HCT116 (cell line): ENCODE measurements at regions not wholly inside any gene's neighbourhood (a gene's known extent, or its start where the extent isn't known, plus 50 kb on each side); places are given as distances from the start of the nearest gene placed in this dataset.

Experiments
- ATAC-seq: fragments of 200-7000 bp; cut with Tn5 transposase; 2 replicates; pipeline ENCODE4 v1.9.1; 2020; ENCODE audit warnings: mild to moderate bottlenecking, moderate library complexity
- BruUV-seq: library from RNA; stranded (reverse); fragments of 400-500 nt; replicated peaks from 2 replicates; lab custom pipeline; 2021; lab: Mats Ljungman, UMichigan
- CTCF ChIA-PET: fragments of 300-600 bp; sonication (Branson Sonifier 250); formaldehyde crosslinking; loops from one replicate; lab custom pipeline; 2021; ENCODE audit warnings: antibody characterized with exemption; lab: Charles Lee
- POLR2A ChIA-PET: fragments of 300-600, 350-600 bp; sonication (Branson Sonifier 250); formaldehyde crosslinking; loops from one replicate; lab custom pipeline; 2021; ENCODE audit warnings: antibody characterized with exemption; lab: Charles Lee
- RAD21 ChIA-PET, 2 experiments: fragments of 300-600 bp; sonication (Branson Sonifier 250); formaldehyde crosslinking; loops; one replicate each; lab custom pipeline; 2023; ENCODE audit warnings: low total read pairs in 2 of 2; ENCODE audit not compliant: uncharacterized antibody in 2 of 2, unreplicated experiment in 2 of 2, low non-redundant PET in 1 of 2; lab: Charles Lee
- DNase-seq: peaks from one replicate; pipeline ENCODE4 v3.0.0-alpha.2; 2010; ENCODE audit warnings: low read depth, low spot score
- H2AFZ ChIP-seq: fragments of 200-600 bp; shearing (Covaris generic), sonication (generic); 2 replicates; pipeline ENCODE4 v1.6.1; 2017; ENCODE audit warnings: low read depth, mixed run types, mixed read lengths, antibody characterized with exemption, low read length; ENCODE audit not compliant: poor library complexity, severe bottlenecking
- H3K27ac ChIP-seq: 2 replicates; pipeline ENCODE4 v1.5.1; 2012; ENCODE audit warnings: low read depth, low read length
- H3K27me3 ChIP-seq: fragments of 200-600 bp; sonication (generic); 2 replicates; pipeline ENCODE4 v1.6.1; 2016; ENCODE audit warnings: mixed run types, low read length, mixed read lengths; ENCODE audit not compliant: insufficient read depth
- H3K36me3 ChIP-seq, 2 experiments: fragments of 200-500 bp in 1 of 2; fragments of 200-600 bp in 1 of 2; sonication (Bioruptor generic) in 1 of 2; sonication (generic) in 1 of 2; 2 replicates each; pipeline versions ENCODE4 v1.5.1 to v1.6.1; 2014 to 2016; ENCODE audit warnings: low read length in 2 of 2, inconsistent platforms in 1 of 2, mixed read lengths in 1 of 2, mixed run types in 1 of 2; ENCODE audit not compliant: insufficient read depth in 2 of 2, control insufficient read depth in 1 of 2
- H3K4me1 ChIP-seq, 2 experiments: fragments of 200-600 bp in 1 of 2; sonication (generic) in 1 of 2; 2 replicates each; pipeline versions ENCODE4 v1.5.1 to v1.6.1; 2012 to 2017; ENCODE audit warnings: low read length in 2 of 2, inconsistent platforms in 1 of 2, mild to moderate bottlenecking in 1 of 2, mixed read lengths in 1 of 2, mixed run types in 1 of 2, moderate library complexity in 1 of 2; ENCODE audit not compliant: insufficient read depth in 2 of 2, control insufficient read depth in 1 of 2
- H3K4me2 ChIP-seq: fragments of 200-600 bp; sonication (generic); 2 replicates; pipeline ENCODE4 v1.6.1; 2017; ENCODE audit warnings: mixed run types, low read length, mixed read lengths
- H3K4me3 ChIP-seq, 2 experiments: fragments of 200-600 bp in 1 of 2; sonication (generic) in 1 of 2; replicated peaks in 1 of 2; 2 replicates each; pipeline ENCODE4 v1.5.1; 2011 to 2016; ENCODE audit warnings: low read length in 2 of 2, control low read depth in 1 of 2, low read depth in 1 of 2, mild to moderate bottlenecking in 1 of 2, mixed read lengths in 1 of 2, mixed run types in 1 of 2
- H3K79me2 ChIP-seq: fragments of 200-600 bp; sonication (generic); 2 replicates; pipeline ENCODE4 v1.6.1; 2017; ENCODE audit warnings: mild to moderate bottlenecking, mixed run types, low read length, moderate library complexity, mixed read lengths; ENCODE audit not compliant: insufficient read depth
- H3K9ac ChIP-seq: fragments of 200-600 bp; sonication (generic); 2 replicates; pipeline ENCODE4 v1.6.1; 2016; ENCODE audit warnings: low read length, mixed read lengths
- H3K9me2 ChIP-seq: fragments of 200-600 bp; sonication (generic), shearing (Covaris generic); 2 replicates; pipeline ENCODE4 v1.6.1; 2017; ENCODE audit warnings: mixed run types, mild to moderate bottlenecking, moderate library complexity; ENCODE audit not compliant: insufficient read depth
- H3K9me3 ChIP-seq, 2 experiments: fragments of 200-500 bp in 1 of 2; fragments of 200-600 bp in 1 of 2; sonication (Bioruptor generic) in 1 of 2; sonication (generic) in 1 of 2; 2 replicates each; pipeline ENCODE4 v1.6.1; 2014 to 2017; ENCODE audit warnings: low read length in 2 of 2, mixed read lengths in 2 of 2, inconsistent platforms in 1 of 2, low read depth in 1 of 2, mild to moderate bottlenecking in 1 of 2, mixed run types in 1 of 2, moderate library complexity in 1 of 2; ENCODE audit not compliant: control insufficient read depth in 1 of 2, insufficient read depth in 1 of 2
- H4K20me1 ChIP-seq: fragments of 200-600 bp; sonication (generic), shearing (Covaris generic); 2 replicates; pipeline ENCODE4 v1.6.1; 2017; ENCODE audit warnings: mixed run types, mild to moderate bottlenecking, moderate library complexity; ENCODE audit not compliant: insufficient read depth
- CEBPB ChIP-seq: IDR thresholded peaks from 2 replicates; pipeline ENCODE4 v1.6.1; 2012; ENCODE audit warnings: low read depth
- CTCF ChIP-seq, 3 experiments: fragments of 200-600 bp in 1 of 3; sonication (generic) in 1 of 3; IDR thresholded peaks in 2 of 3; conservative IDR thresholded peaks in 1 of 3; 2 replicates each; pipeline ENCODE4 v1.5.1; 2012 to 2017; ENCODE audit warnings: low read depth in 2 of 3, low read length in 2 of 3, antibody characterized with exemption in 1 of 3, borderline replicate concordance in 1 of 3, control low read depth in 1 of 3, mild to moderate bottlenecking in 1 of 3, mixed read lengths in 1 of 3, mixed run types in 1 of 3, moderate library complexity in 1 of 3; ENCODE audit not compliant: insufficient read depth in 1 of 3
- ELF1 ChIP-seq: IDR thresholded peaks from 2 replicates; pipeline ENCODE4 v1.6.1; 2012; ENCODE audit warnings: low read depth, borderline replicate concordance
- EZH2 ChIP-seq: fragments of 200-600 bp; sonication (generic); IDR thresholded peaks from 2 replicates; pipeline ENCODE4 v1.6.1; 2017; ENCODE audit warnings: antibody characterized with exemption, mixed run types
- EZH2phosphoT487 ChIP-seq: fragments of 200-600 bp; IDR thresholded peaks from 2 replicates; pipeline ENCODE4 v1.6.1; 2018; ENCODE audit warnings: antibody characterized with exemption, borderline replicate concordance
- FOSL1 ChIP-seq: IDR thresholded peaks from 2 replicates; pipeline ENCODE4 v1.6.1; 2012; ENCODE audit warnings: low read depth
- REST ChIP-seq: IDR thresholded peaks from 2 replicates; pipeline ENCODE4 v1.6.1; 2012; ENCODE audit warnings: low read depth
- SIN3A ChIP-seq: IDR thresholded peaks from 2 replicates; pipeline ENCODE4 v1.6.1; 2012; ENCODE audit warnings: low read depth
- ZNF274 ChIP-seq: fragments of 200-500 bp; sonication (Bioruptor generic); IDR thresholded peaks from 2 replicates; pipeline ENCODE4 v1.6.1; 2014; ENCODE audit warnings: mild to moderate bottlenecking, low read depth, low read length, inconsistent platforms
- intact Hi-C: fragments of 100-400 bp; cut with micrococcal nuclease; formaldehyde crosslinking; loops from 2 replicates; pipeline ENCODE4 v1.10.0; 2022

GRCh38 chr21:32136546-32136945 is 142.3 kb downstream of the MIS18A start:
- ATAC-seq: no peak
- no peak for DNase-seq
- no peak overlapping the region for H3K4me2 ChIP-seq
- no peak overlapping the region for H3K4me3 ChIP-seq
- TF ChIP-seq EZH2 (no peak), ELF1 (no peak), CEBPB (no peak), ZNF274 (no peak), SIN3A (no peak), FOSL1 (no peak), EZH2phosphoT487 (no peak), CTCF (IDR thresholded peaks at IDR 0.05 in 2 of 3, conservative IDR thresholded peaks at IDR 0.05 in 1 of 3; ENCODE audit: borderline replicate concordance in 1 of 3, insufficient read depth in 1 of 3, low read depth in 2 of 3, low read length in 2 of 3) (no peak), REST (no peak)
- CTCF ChIA-PET: no interaction called here
- H3K79me2 ChIP-seq: no peaks in the 10 kb centered on the region
- no peak overlapping the region for H3K27ac ChIP-seq
- H3K36me3 ChIP-seq: no peaks in the 10 kb centered on the region
- peaks cover 18% of the 10 kb centered on the region; the same call in 1 of the 2 replicates for H3K27me3 ChIP-seq
- H2AFZ ChIP-seq: no peak overlapping the region
- intact Hi-C loops: no loop called here
- no peaks in the 10 kb centered on the region for H3K9me3 ChIP-seq
- H3K9ac ChIP-seq: no peak overlapping the region
- no peaks in the 10 kb centered on the region for H3K9me2 ChIP-seq
- RAD21 ChIA-PET: interaction anchor here in 1 of 2 experiments (0.6 kb wide), 1 partner anchor 114 kb away, joined by 3 read pairs; no protein-coding TSS in a partner anchor
- BruUV-seq: no TSS peak
- POLR2A ChIA-PET: no interaction called here
- H4K20me1 ChIP-seq: no peaks in the 10 kb centered on the region
- H3K4me1 ChIP-seq: peaks cover 0 to 7% of the 10 kb centered on the region in 2 experiments; a peak in 2 of 4 replicates
